GM21381 (cell line): ENCODE measurements at regions not wholly inside any gene's neighbourhood (a gene's known extent, or its start where the extent isn't known, plus 50 kb on each side); places are given as distances from the start of the nearest gene placed in this dataset.
"Not testable (repeated sequence)": the region's sequence is repeated elsewhere in the genome, so short reads cannot be mapped to it uniquely, and the experiment has no call there.

Source experiments
- ATAC-seq: cut with Tn5 transposase; IDR thresholded peaks from one replicate; pipeline ENCODE4 v1.9.1; 2021; ENCODE audit warnings: mild to moderate bottlenecking, moderate library complexity; ENCODE audit not compliant: unreplicated experiment

GRCh38 chr6:106728296-106728870, 99.0 kb downstream of the QRSL1 start:
- no peak for ATAC-seq

GRCh38 chr6:106727480-106728149, 98.2 kb downstream of the QRSL1 start:
- ATAC-seq: no peak

- ATAC-seq: no peak
Observed at GRCh38 chr6:106724848-106725247, 95.5 kb downstream of the QRSL1 start.

- ATAC-seq: no peak
Observed at GRCh38 chr6:106724337-106724736, 95.0 kb downstream of the QRSL1 start.

- not testable (repeated sequence) for ATAC-seq
Observed at GRCh38 chr6:106723419-106723818, 94.0 kb downstream of the QRSL1 start.

GRCh38 chr6:106721189-106721588, 91.8 kb downstream of the QRSL1 start:
- ATAC-seq: not testable (repeated sequence)
